HEK293 (cell line): ENCODE measurements at regions not wholly inside any gene's neighbourhood (a gene's known extent, or its start where the extent isn't known, plus 50 kb on each side); places are given as distances from the start of the nearest gene placed in this dataset.

Experiments used
- CTCF ChIA-PET: fragments of 350-600 bp; formaldehyde crosslinking; extraction: SDS; loops from one replicate; lab custom pipeline; 2021; ENCODE audit warnings: antibody characterized with exemption; lab: Yijun Ruan, JAX
- POLR2A ChIA-PET: fragments of 300-600 bp; formaldehyde crosslinking; extraction: SDS; loops from one replicate; lab custom pipeline; 2020; ENCODE audit warnings: antibody characterized with exemption, inconsistent platforms; lab: Yijun Ruan, JAX
- H3K27ac ChIP-seq: fragments of 200-500 bp; sonication (Bioruptor generic); 2 replicates; pipeline ENCODE4 v1.5.1; 2014; ENCODE audit warnings: low read depth, low read length, control low read depth, inconsistent platforms; ENCODE audit errors: extremely low read depth
- H3K36me3 ChIP-seq, 2 experiments: fragments of 200-500 bp in 1 of 2; sonication (Bioruptor generic) in 1 of 2; 1 replicate in 1 of 2; 2 replicates in 1 of 2; pipeline ENCODE4 v1.5.1; 2014 to 2017; ENCODE audit warnings: inconsistent platforms in 2 of 2, low read length in 2 of 2; ENCODE audit not compliant: control insufficient read depth in 2 of 2, insufficient read depth in 1 of 2
- H3K4me1 ChIP-seq: fragments of 200-500 bp; sonication (Bioruptor generic); 2 replicates; pipeline ENCODE4 v1.5.1; 2014; ENCODE audit warnings: mild to moderate bottlenecking, low read length, inconsistent platforms; ENCODE audit not compliant: control insufficient read depth, insufficient read depth
- H3K4me3 ChIP-seq: 2 replicates; pipeline ENCODE4 v1.5.1; 2011; ENCODE audit warnings: low read depth, mild to moderate bottlenecking, control low read depth, low read length, moderate library complexity
- H3K9me3 ChIP-seq: fragments of 200-500 bp; sonication (Bioruptor generic); 2 replicates; pipeline ENCODE4 v1.5.1; 2014; ENCODE audit warnings: low read depth, low read length, inconsistent platforms; ENCODE audit not compliant: control insufficient read depth, insufficient read depth
- GFI1B ChIP-seq: fragments of 450-650 bp; formaldehyde crosslinking; IDR thresholded peaks from 2 replicates; pipeline ENCODE4 v1.5.1; 2016; ENCODE audit warnings: missing biosample characterization, missing genetic modification characterization
- HOXA7 ChIP-seq: sonication (generic); formaldehyde crosslinking; IDR thresholded peaks from 2 replicates; pipeline ENCODE4 v1.8.1; 2022; ENCODE audit warnings: missing genetic modification reagents, borderline replicate concordance
- IKZF3 ChIP-seq: fragments of 450-650 bp; IDR thresholded peaks from 2 replicates; pipeline ENCODE4 v1.5.0; 2018; ENCODE audit warnings: missing biosample characterization, mild to moderate bottlenecking, missing genetic modification characterization, moderate library complexity
- KLF17 ChIP-seq: fragments of 450-650 bp; formaldehyde crosslinking; IDR thresholded peaks from 2 replicates; pipeline ENCODE4 v1.5.1; 2016; ENCODE audit warnings: missing biosample characterization, missing genetic modification characterization
- OSR2 ChIP-seq: fragments of 450-650 bp; formaldehyde crosslinking; IDR thresholded peaks from 2 replicates; pipeline ENCODE4 v1.5.1; 2016; ENCODE audit warnings: missing biosample characterization, missing genetic modification characterization
- ZBTB11 ChIP-seq: fragments of 450-650 bp; formaldehyde crosslinking; conservative IDR thresholded peaks from 2 replicates; pipeline ENCODE4 v1.5.1; 2016; ENCODE audit warnings: low read depth, missing biosample characterization, missing genetic modification characterization
- ZBTB7A ChIP-seq: fragments of 450-650 bp; formaldehyde crosslinking; IDR thresholded peaks from 2 replicates; pipeline ENCODE4 v1.5.1; 2016; ENCODE audit warnings: low read depth, missing biosample characterization, missing genetic modification characterization
- ZFP41 ChIP-seq: fragments of 450-650 bp; formaldehyde crosslinking; IDR thresholded peaks from 2 replicates; pipeline ENCODE4 v1.5.1; 2016; ENCODE audit warnings: missing biosample characterization, missing genetic modification characterization, borderline replicate concordance
- ZNF112 ChIP-seq: fragments of 450-650 bp; formaldehyde crosslinking; IDR thresholded peaks from 2 replicates; pipeline ENCODE4 v1.5.0; 2017; ENCODE audit warnings: missing biosample characterization, missing genetic modification characterization
- ZNF114 ChIP-seq: fragments of 450-650 bp; formaldehyde crosslinking; IDR thresholded peaks from 2 replicates; pipeline ENCODE4 v1.5.0; 2017; ENCODE audit warnings: missing biosample characterization, missing genetic modification characterization
- ZNF169 ChIP-seq: fragments of 450-650 bp; formaldehyde crosslinking; IDR thresholded peaks from 2 replicates; pipeline ENCODE4 v1.5.1; 2016; ENCODE audit warnings: missing biosample characterization, missing genetic modification characterization
- ZNF211 ChIP-seq: fragments of 450-650 bp; formaldehyde crosslinking; IDR thresholded peaks from 2 replicates; pipeline ENCODE4 v1.5.1; 2016; ENCODE audit warnings: low read depth, missing biosample characterization, missing genetic modification characterization
- ZNF23 ChIP-seq: fragments of 450-650 bp; formaldehyde crosslinking; IDR thresholded peaks from 2 replicates; pipeline ENCODE4 v1.5.1; 2016; ENCODE audit warnings: missing biosample characterization, missing genetic modification characterization, borderline replicate concordance
- ZNF248 ChIP-seq: fragments of 450-650 bp; formaldehyde crosslinking; IDR thresholded peaks from 2 replicates; pipeline ENCODE4 v1.5.1; 2017; ENCODE audit warnings: missing biosample characterization, missing genetic modification characterization
- ZNF354C ChIP-seq: fragments of 450-650 bp; formaldehyde crosslinking; IDR thresholded peaks from 2 replicates; pipeline ENCODE4 v1.5.1; 2016; ENCODE audit warnings: missing biosample characterization, missing genetic modification characterization, low read depth, borderline replicate concordance
- ZNF362 ChIP-seq: fragments of 450-650 bp; formaldehyde crosslinking; IDR thresholded peaks from 2 replicates; pipeline ENCODE4 v1.5.1; 2016; ENCODE audit warnings: missing biosample characterization, missing genetic modification characterization
- ZNF394 ChIP-seq: fragments of 450-650 bp; formaldehyde crosslinking; IDR thresholded peaks from 2 replicates; pipeline ENCODE4 v1.5.1; 2016; ENCODE audit warnings: missing biosample characterization, missing genetic modification characterization, mild to moderate bottlenecking, moderate library complexity, borderline replicate concordance
- ZNF561 ChIP-seq: fragments of 450-650 bp; IDR thresholded peaks from 2 replicates; pipeline ENCODE4 v1.5.1; 2018; ENCODE audit warnings: missing biosample characterization, missing genetic modification characterization, borderline replicate concordance
- ZNF629 ChIP-seq: fragments of 450-650 bp; formaldehyde crosslinking; IDR thresholded peaks from 2 replicates; pipeline ENCODE4 v1.5.1; 2017; ENCODE audit warnings: missing biosample characterization, missing genetic modification characterization
- ZNF654 ChIP-seq: fragments of 450-650 bp; formaldehyde crosslinking; IDR thresholded peaks from 2 replicates; pipeline ENCODE4 v1.5.1; 2016; ENCODE audit warnings: low read depth, missing biosample characterization, missing genetic modification characterization
- ZSCAN23 ChIP-seq: fragments of 450-650 bp; formaldehyde crosslinking; IDR thresholded peaks from 2 replicates; pipeline ENCODE4 v1.5.1; 2016; ENCODE audit warnings: missing biosample characterization, missing genetic modification characterization

GRCh38 chr20:22757424-22758183 is 173.2 kb upstream of the FOXA2 start (continued):
- no peak for TF ChIP-seq ZBTB11 (tag by site-specific recombination)
- TF ChIP-seq IKZF3: no peak
- TF ChIP-seq KLF17: no peak
- TF ChIP-seq ZNF248 (tag by site-specific recombination): no peak
- TF ChIP-seq ZNF211 (tag by site-specific recombination): no peak
- TF ChIP-seq ZBTB7A (tag by site-specific recombination): no peak
- no peak for TF ChIP-seq GFI1B
- TF ChIP-seq ZNF23 (tag by site-specific recombination): no peak

- POLR2A ChIA-PET: no interaction called here
- TF ChIP-seq ZNF112 (tag by site-specific recombination) (no peak), ZNF654 (tag by site-specific recombination) (no peak), HOXA7 (CRISPR knock-in tag) (no peak), ZNF394 (no peak), ZNF114 (tag by site-specific recombination) (no peak), ZNF629 (tag by site-specific recombination) (no peak), ZFP41 (tag by site-specific recombination) (no peak), ZNF354C (no peak), ZSCAN23 (tag by site-specific recombination) (no peak), ZNF169 (no peak), OSR2 (tag by site-specific recombination) (no peak), ZNF561 (tag by site-specific recombination) (no peak), ZNF362 (tag by site-specific recombination) (no peak)
- TF ChIP-seq, all 188 proteins: peak for 0
- no peaks in the 10 kb centered on the region for H3K4me1 ChIP-seq
- H3K36me3 ChIP-seq: no peaks in the 10 kb centered on the region
- H3K4me3 ChIP-seq: no peak overlapping the region
- no peaks in the 10 kb centered on the region for H3K9me3 ChIP-seq
- H3K27ac ChIP-seq: no peak overlapping the region
- CTCF ChIA-PET: no interaction called here
Measured at GRCh38 chr20:22758815-22759214, 174.4 kb upstream of the FOXA2 start.
